Stomach (tissue), 8 donors: ENCODE measurements at regions not wholly inside any gene's neighbourhood (a gene's known extent, or its start where the extent isn't known, plus 50 kb on each side); places are given as distances from the start of the nearest gene placed in this dataset.

ENCODE experiments used
- DNase-seq, 2 donors: peaks; one replicate each; pipeline versions ENCODE4 v3.0.0 to v3.0.0-alpha.2; 2013 to 2019
- H3K27ac ChIP-seq, 5 donors: fragments of 200-600 bp in 4 of 5; sonication (generic) in 4 of 5; one replicate each; pipeline ENCODE4 v1.5.1; 2013 to 2019; ENCODE audit warnings: mild to moderate bottlenecking in 1 of 5, moderate library complexity in 1 of 5
- H3K27me3 ChIP-seq, 3 donors: fragments of 200-600 bp; sonication (generic); one replicate each; pipeline ENCODE4 v1.5.1; 2017 to 2019; ENCODE audit warnings: mixed run types in 1 of 3
- H3K36me3 ChIP-seq, 4 donors: fragments of 200-600 bp; sonication (generic); 1 replicate in 3 of 4; 2 replicates in 1 of 4; pipeline ENCODE4 v1.5.1; 2016 to 2019
- H3K4me1 ChIP-seq, 4 donors: fragments of 200-600 bp; sonication (generic); one replicate each; pipeline ENCODE4 v1.5.1; 2016 to 2019
- H3K4me3 ChIP-seq, 4 donors: fragments of 200-600 bp; sonication (generic) in 3 of 4; one replicate each; pipeline ENCODE4 v1.5.1; 2016 to 2019; ENCODE audit warnings: mild to moderate bottlenecking in 1 of 4
- H3K9me3 ChIP-seq, 4 donors: fragments of 200-600 bp; sonication (generic); one replicate each; pipeline ENCODE4 v1.5.1; 2016 to 2019
- EP300 ChIP-seq: sonication (generic); formaldehyde crosslinking; IDR thresholded peaks from one replicate; pipeline ENCODE4 v1.6.1; 2017; ENCODE audit warnings: antibody characterized with exemption
- POLR2A ChIP-seq, 4 donors: fragments of 450-650 bp; IDR thresholded peaks; one replicate each; pipeline ENCODE4 v1.6.1; 2016; ENCODE audit warnings: antibody characterized with exemption in 4 of 4, control low read depth in 2 of 4, mild to moderate bottlenecking in 1 of 4, moderate library complexity in 1 of 4
- POLR2AphosphoS5 ChIP-seq, 3 donors: sonication (generic); formaldehyde crosslinking; IDR thresholded peaks; one replicate each; pipeline ENCODE4 v1.6.1; 2016; ENCODE audit warnings: antibody characterized with exemption in 3 of 3
- WGBS, 5 donors: extraction: QIAGEN DNeasy Blood & Tissue Kit in 3 of 5; methylation state at CpG; one replicate each; pipeline versions ENCODE4 v1.1.5 to v1.1.7; 2013 to 2018; 5-methylcytosine and 5-hydroxymethylcytosine counted together
- intact Hi-C: fragments of 100-400 bp; cut with DNase I; formaldehyde crosslinking; loops from one replicate; pipeline ENCODE4 v1.15.1; 2023; ENCODE audit warnings: low total_unique reads
- TF ChIP-seq, protein P1 (sequence below), 7 experiments: fragments of 450-650 bp in 4 of 7; fragments of 200-600 bp in 3 of 7; sonication (generic) in 3 of 7; IDR thresholded peaks; one replicate each; pipeline ENCODE4 v1.5.1; 2016 to 2019; ENCODE audit warnings: antibody characterized with exemption in 7 of 7, control low read depth in 2 of 7, mild to moderate bottlenecking in 1 of 7
- donor health status: healthy with polysubstance abuse.
- donor health status: Bipolar disorder and iron deficiency.
- donor health status: healthy.

- no peak overlapping the region for H3K4me3 ChIP-seq
- no peaks in the 10 kb centered on the region for H3K4me1 ChIP-seq
- H3K27me3 ChIP-seq, result no peaks in the 10 kb centered on the region
- TF ChIP-seq EP300 (no peak), POLR2AphosphoS5 (IDR thresholded peaks at IDR 0.05) (no peak), POLR2A (IDR thresholded peaks at IDR 0.05) (no peak)
- TF ChIP-seq, protein P1, sequence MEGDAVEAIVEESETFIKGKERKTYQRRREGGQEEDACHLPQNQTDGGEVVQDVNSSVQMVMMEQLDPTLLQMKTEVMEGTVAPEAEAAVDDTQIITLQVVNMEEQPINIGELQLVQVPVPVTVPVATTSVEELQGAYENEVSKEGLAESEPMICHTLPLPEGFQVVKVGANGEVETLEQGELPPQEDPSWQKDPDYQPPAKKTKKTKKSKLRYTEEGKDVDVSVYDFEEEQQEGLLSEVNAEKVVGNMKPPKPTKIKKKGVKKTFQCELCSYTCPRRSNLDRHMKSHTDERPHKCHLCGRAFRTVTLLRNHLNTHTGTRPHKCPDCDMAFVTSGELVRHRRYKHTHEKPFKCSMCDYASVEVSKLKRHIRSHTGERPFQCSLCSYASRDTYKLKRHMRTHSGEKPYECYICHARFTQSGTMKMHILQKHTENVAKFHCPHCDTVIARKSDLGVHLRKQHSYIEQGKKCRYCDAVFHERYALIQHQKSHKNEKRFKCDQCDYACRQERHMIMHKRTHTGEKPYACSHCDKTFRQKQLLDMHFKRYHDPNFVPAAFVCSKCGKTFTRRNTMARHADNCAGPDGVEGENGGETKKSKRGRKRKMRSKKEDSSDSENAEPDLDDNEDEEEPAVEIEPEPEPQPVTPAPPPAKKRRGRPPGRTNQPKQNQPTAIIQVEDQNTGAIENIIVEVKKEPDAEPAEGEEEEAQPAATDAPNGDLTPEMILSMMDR (IDR thresholded peaks at IDR 0.05), result no peak
- no peak for DNase-seq
- intact Hi-C loops, result no loop called here
- H3K27ac ChIP-seq, result no peak overlapping the region
- 81 to 91% (median 82%) methylated on average over 3 of the region's 3 CpGs for WGBS, 5 donors
- H3K36me3 ChIP-seq, result no peaks in the 10 kb centered on the region
- no peaks in the 10 kb centered on the region for H3K9me3 ChIP-seq
Observed at GRCh38 chr14:65922142-65922541, 509.6 kb downstream of the FUT8 start.

GRCh38 chr14:65926504-65926903 is 514.0 kb downstream of the FUT8 start:
- Histone ChIP-seq H3K4me3 (no peak overlapping the region), H3K9me3 (no peaks in the 10 kb centered on the region), H3K27me3 (no peaks in the 10 kb centered on the region), H3K27ac (no peak overlapping the region), H3K36me3 (no peaks in the 10 kb centered on the region), H3K4me1 (peaks cover 0 to 12% (median 2%) of the 10 kb centered on the region in 4 donors)
- no peak for DNase-seq
- TF ChIP-seq POLR2AphosphoS5 (IDR thresholded peaks at IDR 0.05) (no peak), EP300 (no peak), POLR2A (IDR thresholded peaks at IDR 0.05) (no peak)
- TF ChIP-seq, protein P1 (IDR thresholded peaks at IDR 0.05), result no peak
- 69 to 75% (median 72%) methylated on average over 6 of the region's 6 CpGs for WGBS, 5 donors
- intact Hi-C loops, result no loop called here

GRCh38 chr14:65926935-65927700 is 514.6 kb downstream of the FUT8 start:
- Histone ChIP-seq H3K4me3 (no peak overlapping the region), H3K27ac (no peak overlapping the region), H3K27me3 (no peaks in the 10 kb centered on the region), H3K4me1 (peaks cover 0 to 12% (median 2%) of the 10 kb centered on the region in 4 donors), H3K9me3 (no peaks in the 10 kb centered on the region), H3K36me3 (no peaks in the 10 kb centered on the region)
- intact Hi-C loops, result no loop called here
- TF ChIP-seq POLR2A (IDR thresholded peaks at IDR 0.05) (no peak), POLR2AphosphoS5 (IDR thresholded peaks at IDR 0.05) (no peak), EP300 (no peak)
- TF ChIP-seq, protein P1 (IDR thresholded peaks at IDR 0.05), result no peak
- DNase-seq, result no peak
- WGBS, 5 donors, result 79 to 88% (median 83%) methylated on average over 7 of the region's 7 CpGs

DNA sequence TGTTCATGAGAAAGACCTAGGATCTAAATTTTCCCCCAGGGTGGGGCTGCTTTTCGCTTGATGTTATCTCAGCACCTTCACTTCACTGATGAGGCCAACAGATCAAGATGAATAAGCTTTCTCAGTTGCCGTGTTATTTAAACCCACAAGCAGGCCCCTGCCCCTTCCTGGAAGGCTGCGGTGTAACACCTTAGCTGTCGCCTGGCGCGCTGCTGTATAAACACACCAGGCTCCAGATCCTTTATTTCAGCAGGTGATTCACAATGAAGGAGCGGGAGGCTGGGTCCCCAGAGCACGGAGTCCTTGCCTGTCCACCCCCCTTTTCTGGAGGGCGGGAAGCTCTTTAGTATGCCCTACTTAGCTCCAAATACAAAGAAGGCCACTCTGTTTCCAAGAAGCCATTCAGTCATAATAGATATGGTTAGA is 515.4 kb downstream of the FUT8 start:
- no peak for TF ChIP-seq POLR2A (IDR thresholded peaks at IDR 0.05)
- TF ChIP-seq, protein P1 (IDR thresholded peaks at IDR 0.05), result no peak
- TF ChIP-seq EP300, result no peak
- no peak for TF ChIP-seq POLR2AphosphoS5 (IDR thresholded peaks at IDR 0.05)
- Histone ChIP-seq H3K36me3 (no peaks in the 10 kb centered on the region), H3K27ac (no peak overlapping the region), H3K4me1 (peaks cover 0 to 12% (median 2%) of the 10 kb centered on the region in 4 donors), H3K9me3 (no peaks in the 10 kb centered on the region), H3K4me3 (no peak overlapping the region), H3K27me3 (no peaks in the 10 kb centered on the region)
- intact Hi-C loops, result no loop called here
- DNase-seq, result peak; percentile 47 to 73
- WGBS, 5 donors, result 13 to 53% (median 32%) methylated on average over 9 of the region's 9 CpGs
